WTC11 (cell line): ENCODE measurements at regions not wholly inside any gene's neighbourhood (a gene's known extent, or its start where the extent isn't known, plus 50 kb on each side); places are given as distances from the start of the nearest gene placed in this dataset.

Experiments
- ATAC-seq: fragments of 200-7000 bp; cut with Tn5 transposase; 2 replicates; pipeline ENCODE4 v1.10.0; 2021; ENCODE audit warnings: mild to moderate bottlenecking, moderate library complexity
- CTCF ChIA-PET: fragments of 300-600 bp; sonication (Branson Sonifier 250); formaldehyde crosslinking; loops from one replicate; lab custom pipeline; 2021; ENCODE audit warnings: antibody characterized with exemption; lab: Charles Lee
- POLR2A ChIA-PET: fragments of 350-600 bp; sonication (Branson Sonifier 250); formaldehyde crosslinking; loops from one replicate; lab custom pipeline; 2021; ENCODE audit warnings: antibody characterized with exemption; lab: Charles Lee
- DNase-seq: peaks from one replicate; pipeline ENCODE4 v3.0.0; 2021; ENCODE audit warnings: low spot score
- H3K27ac Mint-ChIP-seq: 2 replicates; pipeline ENCODE4 v1.8.0; 2021; ENCODE audit warnings: mixed read lengths
- H3K27me3 Mint-ChIP-seq: 2 replicates; pipeline ENCODE4 v1.8.0; 2021; ENCODE audit warnings: low read depth, mild to moderate bottlenecking, moderate library complexity, mixed read lengths
- H3K36me3 Mint-ChIP-seq: 2 replicates; pipeline ENCODE4 v1.8.0; 2021; ENCODE audit warnings: mixed read lengths
- H3K4me1 Mint-ChIP-seq: 2 replicates; pipeline ENCODE4 v1.8.0; 2022; ENCODE audit warnings: mixed read lengths
- H3K4me3 Mint-ChIP-seq: 2 replicates; pipeline ENCODE4 v1.8.0; 2021; ENCODE audit warnings: mild to moderate bottlenecking, moderate library complexity, mixed read lengths
- H3K9me3 Mint-ChIP-seq: 2 replicates; pipeline ENCODE4 v1.8.0; 2021; ENCODE audit warnings: mixed read lengths
- AR ChIP-seq: fragments of 250-450 bp; sonication (Bioruptor Pico); IDR thresholded peaks from 2 replicates; pipeline ENCODE4 v1.9.0; 2021; ENCODE audit warnings: mild to moderate bottlenecking
- CTCF ChIP-seq: fragments of 200-600 bp; IDR thresholded peaks from 2 replicates; pipeline ENCODE4 v1.8.0; 2022; ENCODE audit warnings: antibody characterized with exemption
- ESRRA ChIP-seq: sonication (generic); formaldehyde crosslinking; IDR thresholded peaks from 2 replicates; pipeline ENCODE4 v1.8.1; 2022; ENCODE audit warnings: mild to moderate bottlenecking, missing genetic modification reagents, borderline replicate concordance
- GRHL2 ChIP-seq: fragments of 250-450 bp; sonication (Bioruptor Pico); IDR thresholded peaks from 2 replicates; pipeline ENCODE4 v1.8.0; 2022; ENCODE audit warnings: mild to moderate bottlenecking, moderate library complexity; ENCODE audit not compliant: insufficient replicate concordance, severe bottlenecking
- JUN ChIP-seq: sonication (generic); formaldehyde crosslinking; IDR thresholded peaks from 2 replicates; pipeline ENCODE4 v1.8.0; 2023; ENCODE audit warnings: mild to moderate bottlenecking, missing genetic modification reagents
- MLX ChIP-seq: sonication (generic); formaldehyde crosslinking; IDR thresholded peaks from 2 replicates; pipeline ENCODE4 v1.8.1; 2023; ENCODE audit warnings: mild to moderate bottlenecking, missing genetic modification reagents, moderate library complexity
- MXD4 ChIP-seq: fragments of 250-450 bp; sonication (Bioruptor Pico); IDR thresholded peaks from 2 replicates; pipeline ENCODE4 v1.8.0; 2021; ENCODE audit warnings: mild to moderate bottlenecking, moderate library complexity, borderline replicate concordance
- NFATC4 ChIP-seq: fragments of 250-450 bp; sonication (Bioruptor Pico); IDR thresholded peaks from 2 replicates; pipeline ENCODE4 v1.9.0; 2021; ENCODE audit warnings: mild to moderate bottlenecking
- ZBTB21 ChIP-seq: sonication (generic); formaldehyde crosslinking; IDR thresholded peaks from 2 replicates; pipeline ENCODE4 v1.8.1; 2023; ENCODE audit warnings: mild to moderate bottlenecking, missing genetic modification reagents, borderline replicate concordance
- ZNF219 ChIP-seq: sonication (generic); formaldehyde crosslinking; IDR thresholded peaks from 2 replicates; pipeline ENCODE4 v1.8.0; 2023; ENCODE audit warnings: missing genetic modification reagents, mild to moderate bottlenecking, borderline replicate concordance
- ZNF532 ChIP-seq: fragments of 250-450 bp; sonication (Bioruptor Pico); IDR thresholded peaks from 2 replicates; pipeline ENCODE4 v1.9.0; 2021; ENCODE audit warnings: mild to moderate bottlenecking, borderline replicate concordance
- TF ChIP-seq, protein P1 (sequence below): sonication (generic); formaldehyde crosslinking; IDR thresholded peaks from 2 replicates; pipeline ENCODE4 v1.8.0; 2023; ENCODE audit warnings: missing genetic modification reagents, mild to moderate bottlenecking, borderline replicate concordance
- TF ChIP-seq, protein P2 (sequence below): sonication (generic); formaldehyde crosslinking; IDR thresholded peaks from 2 replicates; pipeline ENCODE4 v1.8.1; 2022; ENCODE audit warnings: mild to moderate bottlenecking, moderate library complexity, missing genetic modification reagents
- TF ChIP-seq, protein P3 (sequence below): fragments of 250-450 bp; sonication (Bioruptor Pico); IDR thresholded peaks from 2 replicates; pipeline ENCODE4 v1.8.0; 2021; ENCODE audit warnings: mild to moderate bottlenecking
- TF ChIP-seq, protein P4 (sequence below): sonication (generic); formaldehyde crosslinking; IDR thresholded peaks from 2 replicates; pipeline ENCODE4 v1.8.1; 2023; ENCODE audit warnings: mild to moderate bottlenecking, missing genetic modification reagents
- TF ChIP-seq, protein P5 (sequence below): sonication (generic); formaldehyde crosslinking; IDR thresholded peaks from 2 replicates; pipeline ENCODE4 v1.8.1; 2023; ENCODE audit warnings: mild to moderate bottlenecking, missing genetic modification reagents, moderate library complexity

DNA sequence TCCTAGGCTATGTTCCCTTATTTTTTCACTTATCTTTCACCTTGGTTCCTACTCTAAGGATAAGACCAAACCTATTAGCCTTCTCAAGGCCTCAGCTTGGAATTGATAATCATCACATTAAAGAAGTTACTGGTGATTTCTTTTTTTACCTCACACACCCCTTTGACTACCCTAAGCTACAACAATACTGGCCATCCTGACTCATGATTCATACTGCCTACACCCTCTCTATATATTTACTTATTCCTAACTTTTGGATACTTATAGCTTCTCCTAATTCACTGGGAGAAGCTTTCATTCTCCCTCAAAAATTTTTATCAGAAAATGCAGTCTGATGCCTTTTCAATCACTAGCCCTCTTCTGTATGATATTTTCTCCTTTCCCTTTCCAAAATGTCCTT lies 256.1 kb downstream of the TBX18 start:
- 0 out of 2 replicates have a peak, but pooled peaks cover under 1% of the 10 kb centered on the region for H3K27me3 Mint-ChIP-seq
- DNase-seq (no peak), ATAC-seq (no peak)
- POLR2A ChIA-PET = no interaction called here
- peaks cover 14% of the 10 kb centered on the region for H3K36me3 Mint-ChIP-seq
- peaks cover 3% of the 10 kb centered on the region; the same call in 1 of the 2 replicates for H3K4me1 Mint-ChIP-seq
- CTCF ChIA-PET = interaction anchor here (1.0 kb wide), 1 partner anchor 86 kb away, joined by 3 read pairs; no protein-coding TSS in a partner anchor
- H3K9me3 Mint-ChIP-seq = peaks cover 25% of the 10 kb centered on the region
- TF ChIP-seq NFATC4 (no peak), ZBTB21 (CRISPR knock-in tag) (no peak), GRHL2 (CRISPR knock-in tag) (no peak), CTCF (no peak), ZNF532 (CRISPR knock-in tag) (no peak), MLX (CRISPR knock-in tag) (no peak), MXD4 (no peak), ZNF219 (CRISPR knock-in tag) (no peak), AR (CRISPR knock-in tag) (no peak), ESRRA (CRISPR knock-in tag) (no peak), JUN (CRISPR knock-in tag) (no peak)
- TF ChIP-seq, protein P1, sequence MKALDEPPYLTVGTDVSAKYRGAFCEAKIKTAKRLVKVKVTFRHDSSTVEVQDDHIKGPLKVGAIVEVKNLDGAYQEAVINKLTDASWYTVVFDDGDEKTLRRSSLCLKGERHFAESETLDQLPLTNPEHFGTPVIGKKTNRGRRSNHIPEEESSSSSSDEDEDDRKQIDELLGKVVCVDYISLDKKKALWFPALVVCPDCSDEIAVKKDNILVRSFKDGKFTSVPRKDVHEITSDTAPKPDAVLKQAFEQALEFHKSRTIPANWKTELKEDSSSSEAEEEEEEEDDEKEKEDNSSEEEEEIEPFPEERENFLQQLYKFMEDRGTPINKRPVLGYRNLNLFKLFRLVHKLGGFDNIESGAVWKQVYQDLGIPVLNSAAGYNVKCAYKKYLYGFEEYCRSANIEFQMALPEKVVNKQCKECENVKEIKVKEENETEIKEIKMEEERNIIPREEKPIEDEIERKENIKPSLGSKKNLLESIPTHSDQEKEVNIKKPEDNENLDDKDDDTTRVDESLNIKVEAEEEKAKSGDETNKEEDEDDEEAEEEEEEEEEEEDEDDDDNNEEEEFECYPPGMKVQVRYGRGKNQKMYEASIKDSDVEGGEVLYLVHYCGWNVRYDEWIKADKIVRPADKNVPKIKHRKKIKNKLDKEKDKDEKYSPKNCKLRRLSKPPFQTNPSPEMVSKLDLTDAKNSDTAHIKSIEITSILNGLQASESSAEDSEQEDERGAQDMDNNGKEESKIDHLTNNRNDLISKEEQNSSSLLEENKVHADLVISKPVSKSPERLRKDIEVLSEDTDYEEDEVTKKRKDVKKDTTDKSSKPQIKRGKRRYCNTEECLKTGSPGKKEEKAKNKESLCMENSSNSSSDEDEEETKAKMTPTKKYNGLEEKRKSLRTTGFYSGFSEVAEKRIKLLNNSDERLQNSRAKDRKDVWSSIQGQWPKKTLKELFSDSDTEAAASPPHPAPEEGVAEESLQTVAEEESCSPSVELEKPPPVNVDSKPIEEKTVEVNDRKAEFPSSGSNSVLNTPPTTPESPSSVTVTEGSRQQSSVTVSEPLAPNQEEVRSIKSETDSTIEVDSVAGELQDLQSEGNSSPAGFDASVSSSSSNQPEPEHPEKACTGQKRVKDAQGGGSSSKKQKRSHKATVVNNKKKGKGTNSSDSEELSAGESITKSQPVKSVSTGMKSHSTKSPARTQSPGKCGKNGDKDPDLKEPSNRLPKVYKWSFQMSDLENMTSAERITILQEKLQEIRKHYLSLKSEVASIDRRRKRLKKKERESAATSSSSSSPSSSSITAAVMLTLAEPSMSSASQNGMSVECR (CRISPR knock-in tag) = no peak
- TF ChIP-seq, protein P2, sequence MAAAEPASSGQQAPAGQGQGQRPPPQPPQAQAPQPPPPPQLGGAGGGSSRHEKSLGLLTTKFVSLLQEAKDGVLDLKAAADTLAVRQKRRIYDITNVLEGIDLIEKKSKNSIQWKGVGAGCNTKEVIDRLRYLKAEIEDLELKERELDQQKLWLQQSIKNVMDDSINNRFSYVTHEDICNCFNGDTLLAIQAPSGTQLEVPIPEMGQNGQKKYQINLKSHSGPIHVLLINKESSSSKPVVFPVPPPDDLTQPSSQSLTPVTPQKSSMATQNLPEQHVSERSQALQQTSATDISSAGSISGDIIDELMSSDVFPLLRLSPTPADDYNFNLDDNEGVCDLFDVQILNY (CRISPR knock-in tag) = no peak
- TF ChIP-seq, protein P3, sequence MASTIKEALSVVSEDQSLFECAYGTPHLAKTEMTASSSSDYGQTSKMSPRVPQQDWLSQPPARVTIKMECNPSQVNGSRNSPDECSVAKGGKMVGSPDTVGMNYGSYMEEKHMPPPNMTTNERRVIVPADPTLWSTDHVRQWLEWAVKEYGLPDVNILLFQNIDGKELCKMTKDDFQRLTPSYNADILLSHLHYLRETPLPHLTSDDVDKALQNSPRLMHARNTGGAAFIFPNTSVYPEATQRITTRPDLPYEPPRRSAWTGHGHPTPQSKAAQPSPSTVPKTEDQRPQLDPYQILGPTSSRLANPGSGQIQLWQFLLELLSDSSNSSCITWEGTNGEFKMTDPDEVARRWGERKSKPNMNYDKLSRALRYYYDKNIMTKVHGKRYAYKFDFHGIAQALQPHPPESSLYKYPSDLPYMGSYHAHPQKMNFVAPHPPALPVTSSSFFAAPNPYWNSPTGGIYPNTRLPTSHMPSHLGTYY (CRISPR knock-in tag) = no peak
- TF ChIP-seq, protein P4, sequence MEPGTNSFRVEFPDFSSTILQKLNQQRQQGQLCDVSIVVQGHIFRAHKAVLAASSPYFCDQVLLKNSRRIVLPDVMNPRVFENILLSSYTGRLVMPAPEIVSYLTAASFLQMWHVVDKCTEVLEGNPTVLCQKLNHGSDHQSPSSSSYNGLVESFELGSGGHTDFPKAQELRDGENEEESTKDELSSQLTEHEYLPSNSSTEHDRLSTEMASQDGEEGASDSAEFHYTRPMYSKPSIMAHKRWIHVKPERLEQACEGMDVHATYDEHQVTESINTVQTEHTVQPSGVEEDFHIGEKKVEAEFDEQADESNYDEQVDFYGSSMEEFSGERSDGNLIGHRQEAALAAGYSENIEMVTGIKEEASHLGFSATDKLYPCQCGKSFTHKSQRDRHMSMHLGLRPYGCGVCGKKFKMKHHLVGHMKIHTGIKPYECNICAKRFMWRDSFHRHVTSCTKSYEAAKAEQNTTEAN (CRISPR knock-in tag) = no peak
- TF ChIP-seq, protein P5, sequence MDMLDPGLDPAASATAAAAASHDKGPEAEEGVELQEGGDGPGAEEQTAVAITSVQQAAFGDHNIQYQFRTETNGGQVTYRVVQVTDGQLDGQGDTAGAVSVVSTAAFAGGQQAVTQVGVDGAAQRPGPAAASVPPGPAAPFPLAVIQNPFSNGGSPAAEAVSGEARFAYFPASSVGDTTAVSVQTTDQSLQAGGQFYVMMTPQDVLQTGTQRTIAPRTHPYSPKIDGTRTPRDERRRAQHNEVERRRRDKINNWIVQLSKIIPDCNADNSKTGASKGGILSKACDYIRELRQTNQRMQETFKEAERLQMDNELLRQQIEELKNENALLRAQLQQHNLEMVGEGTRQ = no peak
- no peak overlapping the region for H3K4me3 Mint-ChIP-seq
- no peak overlapping the region for H3K27ac Mint-ChIP-seq
